Left ventricle myocardium superior (tissue), 1 donor: ENCODE measurements at regions not wholly inside any gene's neighbourhood (a gene's known extent, or its start where the extent isn't known, plus 50 kb on each side); places are given as distances from the start of the nearest gene placed in this dataset.
"Not testable (repeated sequence)": the region's sequence is repeated elsewhere in the genome, so short reads cannot be mapped to it uniquely, and the experiment has no call there.

Experiments used
- ATAC-seq: fragments of 200-7000 bp; cut with Tn5 transposase; one replicate; pipeline ENCODE4 v1.9.1; 2020; ENCODE audit warnings: mild to moderate bottlenecking, moderate library complexity
- DNase-seq: peaks from one replicate; pipeline ENCODE4 v3.0.0-alpha.2; 2020
- intact Hi-C: fragments of 100-400 bp; cut with micrococcal nuclease; formaldehyde crosslinking; loops from one replicate; pipeline ENCODE4 v1.11.0; 2022
- donor health status: DM: no; HTN: yes; CAD: no; lungs with severe emphysema.

DNA sequence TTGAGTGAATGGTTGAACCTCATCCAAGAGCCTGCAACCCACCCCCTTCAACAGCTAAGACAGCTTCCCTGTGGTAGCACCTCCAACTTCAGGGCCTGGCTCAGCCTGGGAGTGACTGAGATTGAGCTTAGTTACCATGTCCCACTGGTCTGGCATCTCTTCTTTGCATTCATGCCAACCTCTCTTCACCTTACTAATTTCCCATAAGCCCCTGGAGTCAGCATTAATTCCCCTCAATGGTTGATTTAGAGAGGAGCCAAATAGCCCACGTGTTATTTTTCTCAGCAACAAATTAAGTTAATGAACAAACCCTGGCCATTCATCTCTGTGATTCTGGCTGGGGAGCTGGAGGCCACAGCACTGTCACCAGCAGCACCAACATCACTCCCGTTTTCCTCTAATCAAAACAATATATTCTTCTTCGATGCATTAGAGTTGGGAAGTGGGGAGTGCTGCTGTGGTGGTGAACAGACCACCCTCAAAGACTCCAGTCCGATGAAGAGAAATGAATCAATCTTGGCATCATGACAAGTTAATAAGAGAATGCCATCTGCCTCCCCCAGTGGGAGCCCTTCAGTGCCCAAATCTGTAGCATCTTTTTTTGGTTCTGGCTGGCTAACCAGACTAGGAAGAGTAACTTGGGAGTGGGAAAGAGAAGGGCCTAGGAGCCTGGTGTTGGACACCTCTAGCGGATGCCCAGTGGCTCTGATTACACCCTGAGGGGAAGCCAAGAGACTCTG is 83.2 kb upstream of the ADRA1D start:
- intact Hi-C loops: no loop called here
- ATAC-seq (no peak), DNase-seq (no peak)

DNA sequence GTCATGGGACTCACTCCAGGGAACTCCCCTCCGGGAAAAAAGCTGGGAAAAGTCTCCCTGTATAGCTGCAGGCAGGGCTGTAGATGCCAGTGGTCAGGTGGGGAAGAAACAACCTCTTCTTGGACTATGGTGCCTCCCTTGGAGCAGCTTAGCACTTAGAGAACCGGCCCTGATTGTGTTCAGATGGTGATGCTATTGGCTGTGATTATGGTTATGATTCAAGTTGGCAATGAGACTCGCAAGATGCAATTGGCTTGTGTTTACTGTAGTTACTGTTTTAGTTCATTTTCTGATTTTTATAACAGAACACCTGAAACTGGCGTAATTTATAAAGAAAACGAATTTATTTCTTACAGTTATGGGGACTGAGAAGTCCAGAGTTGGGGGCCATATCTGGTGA is 80.9 kb upstream of the ADRA1D start:
- no peak for DNase-seq
- no peak for ATAC-seq
- intact Hi-C loops: no loop called here

DNA sequence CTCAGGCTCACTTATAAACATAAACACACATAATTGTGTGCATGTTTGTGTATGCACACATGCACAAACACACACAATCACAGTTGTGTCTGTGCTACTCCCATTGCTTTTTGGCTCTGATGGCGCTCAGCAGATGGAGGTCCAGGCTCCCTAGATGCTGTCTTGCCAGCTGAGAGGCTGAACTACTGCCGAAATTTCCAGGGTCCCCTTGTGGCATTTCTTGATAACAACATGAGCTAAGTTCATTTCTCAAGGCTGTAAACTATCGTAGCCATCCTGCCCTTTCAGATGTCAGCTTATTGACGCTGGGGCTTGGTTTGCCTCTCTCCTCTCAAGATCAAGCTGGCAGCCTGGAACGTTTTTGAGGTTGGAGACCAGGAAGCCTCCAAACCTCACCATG is 80.1 kb upstream of the ADRA1D start:
- ATAC-seq (no peak), DNase-seq (no peak)
- intact Hi-C loops: no loop called here

DNA sequence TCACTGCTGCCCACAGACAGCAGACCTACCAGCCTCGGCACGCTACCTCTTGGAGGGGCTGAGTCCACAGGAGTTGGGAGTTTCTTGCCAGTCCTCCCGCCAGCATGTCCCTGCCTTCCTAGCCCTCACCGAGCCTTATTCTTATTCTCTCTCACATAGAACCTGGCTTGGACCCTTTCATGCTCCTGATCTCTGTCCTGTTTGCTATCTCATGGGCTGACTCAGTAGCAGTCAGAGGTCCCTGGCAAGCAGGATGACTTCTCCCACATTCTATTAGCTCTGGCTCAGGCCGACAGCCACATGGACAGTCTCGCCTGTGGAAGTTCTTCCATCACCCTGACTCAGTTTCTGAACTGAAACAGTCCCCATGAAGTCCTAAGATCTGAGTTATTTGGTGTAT is 79.5 kb upstream of the ADRA1D start:
- no peak for DNase-seq
- ATAC-seq: no peak
- intact Hi-C loops: no loop called here

DNA sequence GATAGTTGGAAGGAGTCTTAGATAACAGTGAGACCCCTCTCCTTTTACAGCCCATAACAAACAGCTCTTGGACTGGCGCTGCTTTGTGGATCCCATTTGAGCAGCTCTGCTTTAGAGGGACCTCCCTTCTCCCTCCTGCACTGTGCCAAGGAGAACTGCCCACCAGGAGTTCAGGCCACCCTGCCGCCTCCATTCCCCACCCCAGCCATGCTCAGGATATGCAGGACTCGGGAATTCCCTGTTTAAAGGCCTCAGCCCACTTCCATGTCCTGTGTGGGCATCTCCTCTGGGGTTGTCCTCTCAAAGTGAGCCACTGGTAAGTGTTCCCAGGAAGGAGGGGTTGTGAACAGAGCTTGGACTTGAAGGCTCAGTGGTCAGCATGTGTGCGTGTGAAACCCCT is 78.9 kb upstream of the ADRA1D start:
- intact Hi-C loops: no loop called here
- no peak for DNase-seq
- no peak for ATAC-seq

DNA sequence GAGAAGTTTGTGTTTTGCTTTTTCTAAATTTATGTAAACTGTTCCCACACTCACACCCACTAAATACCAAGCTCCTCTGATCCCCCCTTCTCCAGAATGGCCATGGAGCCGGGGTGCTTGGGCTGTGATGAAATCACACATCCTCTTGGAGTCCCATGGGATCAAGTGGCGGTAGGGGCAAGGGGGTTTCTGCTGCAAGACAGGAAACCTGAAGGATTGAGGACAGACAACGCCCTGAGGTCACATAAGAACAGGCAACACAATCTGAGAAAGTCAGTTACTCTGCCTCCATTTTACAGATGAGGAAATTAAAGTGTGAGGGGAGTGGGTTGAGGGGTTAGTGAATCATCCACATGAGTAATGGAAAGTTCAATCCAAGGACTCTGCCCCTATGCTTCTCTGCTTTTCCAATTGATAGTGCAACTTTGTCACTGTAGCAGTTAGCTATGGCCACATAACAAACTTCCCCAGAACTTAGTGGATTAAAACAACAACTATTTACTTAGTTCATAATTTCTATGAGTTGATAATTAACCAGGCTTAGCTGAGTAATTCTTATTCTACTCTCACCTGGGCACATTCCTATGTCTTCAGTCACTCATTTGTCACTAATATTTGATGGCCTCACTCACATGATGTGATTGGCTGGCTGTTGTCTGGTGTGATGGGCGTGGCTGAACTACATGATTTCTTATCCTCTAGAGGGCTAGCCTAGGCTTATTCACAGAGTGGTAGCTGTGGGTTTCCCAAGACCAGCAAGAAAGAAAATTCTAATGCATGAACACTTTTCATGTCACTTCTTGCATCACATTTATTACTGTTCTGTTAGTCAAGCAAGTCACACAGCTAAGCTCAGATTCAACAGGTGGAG is 77.3 kb upstream of the ADRA1D start:
- ATAC-seq (peak; percentile 57), DNase-seq (no peak)
- intact Hi-C loops: no loop called here

DNA sequence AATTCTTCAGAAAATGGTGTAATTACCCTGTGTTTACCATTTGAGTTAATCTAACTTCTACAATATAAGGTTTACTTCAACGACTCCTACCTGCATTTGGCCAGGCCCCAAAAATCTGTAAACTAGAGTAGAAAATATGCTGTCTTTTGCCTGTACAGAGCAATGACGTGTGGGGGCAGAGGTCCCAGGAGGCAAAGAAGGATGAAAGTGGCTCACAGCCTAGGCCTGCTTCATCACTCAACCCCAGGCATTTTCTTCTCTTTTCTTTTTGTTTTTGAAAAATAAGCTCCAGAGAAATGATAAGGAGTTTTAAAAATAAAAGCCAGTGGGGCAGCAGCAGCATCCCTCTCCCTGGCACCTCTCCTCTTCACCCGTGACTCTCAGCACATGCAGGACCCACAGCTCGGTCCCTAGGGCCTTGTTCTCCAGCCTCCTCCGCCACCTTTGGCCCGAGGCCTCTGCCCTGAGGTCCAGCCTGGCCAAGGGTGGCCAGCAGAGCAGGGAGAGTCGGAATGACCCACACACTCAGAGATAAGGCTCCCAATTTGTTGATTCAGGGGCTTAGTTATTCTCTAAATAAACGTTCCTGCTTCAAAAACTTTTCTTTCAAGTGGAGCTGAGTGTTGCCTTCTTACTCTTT is 76.6 kb upstream of the ADRA1D start:
- intact Hi-C loops: no loop called here
- peak; percentile 68 for ATAC-seq
- peak; percentile 36 for DNase-seq

DNA sequence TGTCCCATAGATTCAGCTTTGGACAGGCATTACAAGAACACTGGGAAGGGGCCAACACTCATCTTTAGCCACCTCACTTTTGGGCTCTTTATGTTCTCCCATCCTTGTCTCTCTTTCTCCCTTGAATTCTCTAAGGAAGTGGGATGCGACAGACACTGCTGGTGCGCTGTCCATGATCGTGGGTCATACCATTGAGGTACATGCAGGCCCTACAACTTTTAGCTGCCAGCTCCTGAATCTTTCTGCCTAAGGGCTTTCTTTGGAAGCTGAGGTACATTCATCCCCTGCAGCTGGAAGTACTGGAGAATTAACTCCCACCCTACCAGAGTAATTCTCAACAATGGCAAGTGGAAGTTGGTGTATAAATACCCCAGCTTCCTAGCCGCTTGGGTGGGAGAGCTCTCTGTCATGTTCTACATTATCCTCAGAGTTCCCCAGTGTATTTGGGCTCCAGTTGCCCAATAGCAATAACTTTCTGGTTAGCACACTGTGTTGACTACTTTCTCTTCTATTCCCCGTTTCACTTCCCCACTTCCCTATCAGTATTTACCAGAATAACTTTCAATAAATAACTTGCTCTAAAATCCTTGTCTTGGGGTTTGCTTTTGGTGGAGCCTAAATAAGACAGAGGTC is 75.6 kb upstream of the ADRA1D start:
- intact Hi-C loops: no loop called here
- ATAC-seq (no peak), DNase-seq (no peak)

DNA sequence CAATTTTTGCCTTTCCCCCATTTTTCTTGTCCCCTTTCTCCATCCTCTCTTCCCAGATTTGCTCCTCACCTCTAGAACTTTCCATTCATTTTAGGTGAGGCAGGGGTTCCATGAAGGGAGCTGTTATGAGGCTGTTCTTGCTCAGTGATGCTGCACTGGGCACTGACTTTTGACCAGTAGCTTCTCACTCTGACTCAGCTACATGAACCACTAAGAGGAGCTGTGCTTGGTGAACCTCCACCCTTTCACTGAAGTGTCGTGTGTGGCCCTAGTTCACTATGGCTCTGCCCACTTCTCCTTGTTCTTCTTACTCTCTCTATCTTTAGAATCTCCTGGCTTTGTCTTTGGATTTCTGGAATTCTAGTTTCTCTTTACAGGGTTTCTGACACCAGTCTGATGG is 73.4 kb upstream of the ADRA1D start:
- DNase-seq: no peak
- no peak for ATAC-seq
- intact Hi-C loops: no loop called here

DNA sequence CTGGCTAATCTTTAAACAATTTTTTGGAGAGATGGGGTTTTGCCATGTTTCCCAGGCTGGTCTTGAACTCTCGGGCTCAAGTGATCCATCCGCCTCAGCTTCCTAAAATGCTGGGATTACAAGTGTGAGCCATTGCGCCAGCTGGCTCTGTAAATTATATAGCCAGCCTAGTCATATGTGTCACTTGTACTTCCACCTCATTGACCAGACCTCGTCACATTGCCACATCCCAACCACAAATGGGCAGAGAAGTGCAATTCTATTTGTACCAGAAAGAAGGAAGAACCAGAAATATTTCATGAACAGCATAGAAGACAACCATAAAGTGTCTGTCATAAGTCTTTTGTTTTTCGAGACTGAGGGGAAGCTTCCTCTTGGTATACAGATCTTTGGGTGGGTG is 71.2 kb upstream of the ADRA1D start:
- DNase-seq (no peak), ATAC-seq (no peak)
- intact Hi-C loops: no loop called here

DNA sequence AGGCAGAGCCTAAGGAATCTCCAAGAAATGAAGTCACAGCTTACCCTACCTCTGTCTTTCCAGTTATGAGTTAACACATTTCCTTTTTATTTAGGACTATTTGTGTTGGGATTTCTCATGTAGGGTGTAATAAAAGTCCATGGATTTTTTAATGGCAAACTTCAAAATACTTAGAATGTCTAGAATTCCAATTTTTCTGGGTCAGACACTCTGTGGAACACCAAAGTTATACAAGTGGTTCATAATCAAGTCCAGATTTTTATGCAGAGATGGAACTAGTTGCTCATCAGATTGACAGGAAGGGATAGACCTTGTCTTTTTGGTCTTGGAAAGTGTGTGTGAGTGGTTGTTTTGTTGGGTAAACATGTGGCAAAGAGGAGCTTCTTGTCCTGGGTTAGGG is 69.8 kb upstream of the ADRA1D start:
- no peak for DNase-seq
- ATAC-seq: no peak
- intact Hi-C loops: no loop called here

DNA sequence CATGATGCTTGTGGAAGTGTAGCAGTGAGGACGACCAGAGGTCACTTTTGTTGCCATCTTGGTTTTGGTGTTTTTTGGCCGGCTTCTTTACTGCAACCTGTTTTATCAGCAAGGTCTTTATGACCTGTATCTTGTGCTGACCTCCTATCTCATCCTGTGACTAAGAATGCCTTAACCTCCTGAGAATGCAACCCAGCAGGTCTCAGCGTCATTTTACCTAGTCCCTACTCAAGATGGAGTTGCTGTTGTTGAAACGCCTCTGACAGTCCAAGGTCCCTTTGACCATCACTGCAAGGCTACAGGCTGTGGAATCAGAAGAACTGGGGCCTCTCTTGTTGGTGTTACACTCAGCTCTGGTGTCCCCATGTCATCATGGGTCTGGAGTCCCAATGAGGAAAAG is 61.5 kb upstream of the ADRA1D start:
- intact Hi-C loops, ATAC-seq, DNase-seq: not testable (repeated sequence)

DNA sequence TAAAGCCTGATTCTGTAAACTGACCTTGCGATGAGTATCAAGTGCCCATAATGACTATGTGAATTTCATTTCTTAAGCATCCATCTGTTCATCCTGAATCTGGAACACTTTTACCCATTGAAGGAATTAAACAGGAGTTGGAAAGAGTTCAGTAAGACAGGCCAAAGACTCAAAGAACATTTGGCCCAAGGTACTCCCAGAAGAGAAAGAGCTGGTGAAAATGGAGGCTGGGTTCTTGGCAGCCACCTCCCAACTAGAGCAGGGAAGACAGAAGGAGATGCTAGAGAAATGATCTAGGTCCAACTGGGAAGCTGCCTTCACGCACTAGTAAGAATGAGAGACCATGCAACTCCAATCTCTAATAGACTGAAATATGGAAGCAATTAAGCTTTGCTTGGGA is 57.1 kb upstream of the ADRA1D start:
- DNase-seq (no peak), ATAC-seq (no peak)
- intact Hi-C loops: no loop called here

DNA sequence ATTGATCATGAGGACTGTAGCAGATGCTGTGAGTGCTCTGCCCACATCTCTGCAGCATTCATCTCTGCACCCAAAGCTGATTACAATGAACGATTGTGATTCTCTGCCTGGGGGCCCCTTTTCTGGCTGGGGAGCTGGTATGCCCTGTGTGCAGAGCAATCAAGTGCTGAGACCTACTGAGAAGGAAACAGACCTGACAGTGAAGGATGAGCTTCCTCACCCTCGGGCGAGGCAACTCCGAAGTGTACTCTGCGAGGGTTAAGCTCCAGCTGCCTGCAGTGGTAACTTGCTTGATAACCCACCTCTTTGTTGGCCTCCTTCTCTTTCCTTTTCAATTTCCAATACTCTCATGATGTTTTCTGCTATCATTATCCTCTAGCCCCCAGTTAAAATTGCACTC is 56.0 kb upstream of the ADRA1D start:
- no peak for DNase-seq
- ATAC-seq: no peak
- intact Hi-C loops: no loop called here

DNA sequence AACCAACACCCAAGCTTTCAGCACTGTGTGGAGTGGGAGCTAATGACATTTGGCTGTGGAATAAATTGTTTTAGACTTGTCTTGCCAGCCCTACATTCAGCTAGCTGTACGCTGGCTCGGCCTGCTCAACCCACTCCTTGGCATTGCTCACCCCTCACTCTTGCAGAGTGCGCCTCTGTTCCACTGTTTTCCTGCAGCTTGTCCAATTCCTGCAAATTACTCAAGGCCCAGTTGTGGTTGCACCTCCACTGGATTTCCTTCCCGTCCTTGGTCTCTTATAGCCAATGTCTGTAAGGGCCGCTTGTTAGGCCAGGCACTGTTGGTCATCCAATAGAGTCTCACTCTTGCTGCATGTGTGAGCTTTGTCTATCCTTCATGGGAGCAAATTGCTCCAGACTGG is 55.5 kb upstream of the ADRA1D start:
- intact Hi-C loops: no loop called here
- ATAC-seq (no peak), DNase-seq (no peak)

DNA sequence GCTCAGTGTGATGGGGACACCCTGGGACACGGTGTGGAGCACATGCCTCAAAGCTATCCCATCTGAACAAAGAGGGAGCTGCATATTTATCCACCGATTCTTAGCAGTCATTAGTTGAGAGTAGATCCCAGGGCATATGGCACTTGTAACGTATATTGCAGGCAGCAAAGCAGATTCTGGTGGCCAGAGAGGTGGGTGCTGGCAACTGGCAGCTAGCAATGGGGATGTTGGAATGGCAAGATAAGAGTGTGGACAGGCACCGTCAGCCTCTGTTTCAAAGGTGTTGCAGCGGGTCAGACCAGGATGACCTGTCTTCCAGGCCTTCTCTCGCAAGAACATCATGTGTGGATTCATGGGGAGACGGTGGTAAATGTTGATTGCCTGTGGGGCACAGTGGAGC is 54.0 kb upstream of the ADRA1D start:
- ATAC-seq (no peak), DNase-seq (no peak)
- intact Hi-C loops: no loop called here

DNA sequence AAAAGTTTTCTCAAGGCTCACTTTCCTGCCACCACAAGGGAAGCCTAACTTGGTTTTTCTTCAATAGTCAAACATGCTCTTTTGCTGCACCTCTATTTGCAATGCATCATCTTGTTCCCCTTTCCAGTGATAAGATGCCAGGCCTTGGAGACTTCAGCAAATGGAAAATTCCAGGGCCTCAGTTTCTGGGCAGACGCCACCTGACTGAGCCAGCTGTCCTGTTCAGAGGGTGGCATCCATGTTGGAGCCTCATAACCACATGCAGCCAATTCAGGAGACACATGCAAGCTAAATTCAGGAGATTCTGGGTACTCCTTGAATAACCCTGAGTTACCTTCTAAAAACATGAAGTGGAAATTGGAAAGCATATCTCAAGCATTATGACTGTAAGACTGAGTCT is 51.8 kb upstream of the ADRA1D start:
- intact Hi-C loops: no loop called here
- ATAC-seq (no peak), DNase-seq (no peak)

DNA sequence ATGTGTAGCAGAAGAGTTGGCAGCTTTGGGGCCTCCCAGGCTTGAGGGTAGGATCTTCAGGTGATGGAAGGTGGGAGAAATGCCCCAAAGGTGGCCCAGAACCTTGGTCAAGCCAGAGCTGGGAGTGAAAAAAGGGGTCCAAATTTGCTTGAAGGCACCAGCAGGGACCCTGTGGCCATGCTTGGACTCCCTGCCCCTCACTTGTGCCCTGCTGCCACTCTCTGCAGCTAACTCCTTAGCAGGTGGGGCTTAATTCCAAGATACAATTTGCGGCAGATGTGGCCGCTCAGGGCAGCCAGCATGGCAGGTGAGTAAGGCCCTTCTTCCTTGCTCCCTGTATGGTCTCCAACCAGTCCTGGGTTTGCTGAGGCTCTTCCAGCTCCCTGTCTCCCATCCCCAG is 51.3 kb upstream of the ADRA1D start:
- ATAC-seq (no peak), DNase-seq (no peak)
- intact Hi-C loops: no loop called here

DNA sequence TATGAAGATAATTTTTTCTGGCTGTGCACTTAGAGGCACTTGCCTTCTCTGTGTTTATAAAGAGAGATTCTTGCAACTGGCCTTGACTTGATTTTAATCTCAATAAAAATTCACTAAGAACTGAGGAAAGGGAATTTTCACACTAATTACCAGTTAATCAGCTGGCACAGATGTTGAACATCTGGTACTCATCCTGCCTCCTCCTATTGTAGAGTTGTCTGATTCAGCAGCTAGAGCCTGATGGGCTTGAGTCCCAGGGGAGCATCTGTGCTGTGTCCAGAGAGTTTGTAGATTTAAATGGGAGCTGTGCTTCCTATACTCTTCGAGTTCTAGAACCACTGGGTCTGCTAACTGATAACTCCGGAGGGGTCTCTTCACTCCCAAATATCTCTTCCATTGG is 50.7 kb upstream of the ADRA1D start:
- ATAC-seq: no peak
- DNase-seq: no peak
- intact Hi-C loops: no loop called here

DNA sequence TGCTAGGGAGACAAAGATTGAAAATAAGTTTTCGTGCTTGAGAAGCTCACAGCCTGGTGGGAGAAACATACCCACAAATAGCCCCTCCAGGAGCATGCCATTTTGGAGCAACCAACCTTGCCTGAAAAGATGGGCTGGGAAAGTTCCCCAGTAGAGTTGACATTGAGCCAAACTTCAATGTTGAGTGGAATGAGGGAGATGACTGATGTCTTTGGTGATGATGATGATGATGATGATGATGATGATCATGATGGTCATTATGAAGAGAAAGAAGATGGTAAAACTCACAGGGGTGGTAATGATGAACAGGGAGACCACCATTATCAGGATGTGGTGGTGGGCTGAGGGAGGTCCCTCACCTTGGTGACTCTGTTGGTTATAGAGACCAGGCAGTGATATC is 50.1 kb upstream of the ADRA1D start:
- intact Hi-C loops: no loop called here
- ATAC-seq: no peak
- no peak for DNase-seq
